NCI-H748 (cell line): ENCODE measurements at regions not wholly inside any gene's neighbourhood (a gene's known extent, or its start where the extent isn't known, plus 50 kb on each side); places are given as distances from the start of the nearest gene placed in this dataset.

Experiments used
- DNase-seq: peaks from one replicate; lab custom pipeline; 2025; ENCODE audit not compliant: unreplicated experiment; lab: John Stamatoyannopoulos, UW

DNA sequence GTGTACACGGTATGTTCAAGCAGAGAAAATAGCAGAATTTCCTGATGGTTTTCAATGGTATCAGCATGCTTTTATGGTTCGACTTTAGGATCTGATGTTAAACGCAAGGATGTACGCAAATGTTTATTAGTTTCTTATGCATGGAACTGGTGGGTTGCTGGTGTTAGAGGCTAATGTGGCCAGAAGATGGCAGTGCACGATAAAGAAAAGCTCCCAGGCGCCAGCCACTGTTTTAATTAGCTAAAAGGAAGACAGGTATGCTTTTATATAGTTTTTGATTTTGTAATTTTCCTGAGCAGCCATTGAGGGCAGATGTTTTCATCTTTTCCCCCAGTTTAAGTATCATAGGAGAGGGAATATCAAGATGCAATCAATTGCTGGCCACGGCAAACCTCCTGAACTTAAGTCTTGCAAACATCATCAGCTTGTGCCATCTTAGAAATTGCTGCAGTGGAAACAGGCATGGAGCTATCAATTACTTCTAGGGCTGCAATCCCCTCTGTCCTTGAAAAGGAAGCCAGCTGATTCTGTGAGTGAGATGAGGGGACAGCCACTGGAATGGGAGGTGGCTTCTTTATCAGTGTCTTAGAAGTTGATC is 648.5 kb upstream of the RBFOX1 start:
- DNase-seq: peak; percentile 48

DNA sequence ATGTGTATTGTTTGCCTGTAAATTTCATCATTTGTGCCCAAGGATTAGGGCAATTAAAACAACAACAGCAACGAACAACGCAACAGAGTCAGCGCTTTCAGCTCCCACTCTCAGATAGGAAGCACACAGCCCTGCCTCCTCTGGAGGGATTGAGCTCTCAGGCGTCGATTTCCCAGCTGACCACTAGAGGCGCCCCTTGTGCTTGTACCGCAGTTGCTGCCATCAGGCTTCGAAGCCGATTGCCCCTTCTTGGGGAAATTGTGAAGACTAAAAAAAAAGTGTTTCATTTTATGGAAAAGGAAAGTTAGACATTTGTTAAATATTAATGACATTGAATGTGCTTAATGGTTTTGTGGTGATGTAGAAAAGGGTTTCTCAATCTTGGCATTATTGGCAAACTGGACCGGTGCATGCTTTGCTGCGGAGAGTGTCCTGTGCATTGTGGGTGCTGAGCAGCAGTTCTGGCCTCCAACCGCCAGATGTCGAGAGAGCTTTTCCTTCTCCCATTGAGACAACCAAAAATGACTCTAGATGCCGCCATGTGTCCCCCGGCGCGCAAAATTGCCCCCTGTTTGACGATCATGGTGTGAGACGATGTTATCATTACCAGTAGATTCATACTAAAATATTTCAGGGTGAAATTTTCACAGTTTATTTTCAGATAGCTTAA is 650.4 kb upstream of the RBFOX1 start:
- DNase-seq: peak; percentile 70

DNA sequence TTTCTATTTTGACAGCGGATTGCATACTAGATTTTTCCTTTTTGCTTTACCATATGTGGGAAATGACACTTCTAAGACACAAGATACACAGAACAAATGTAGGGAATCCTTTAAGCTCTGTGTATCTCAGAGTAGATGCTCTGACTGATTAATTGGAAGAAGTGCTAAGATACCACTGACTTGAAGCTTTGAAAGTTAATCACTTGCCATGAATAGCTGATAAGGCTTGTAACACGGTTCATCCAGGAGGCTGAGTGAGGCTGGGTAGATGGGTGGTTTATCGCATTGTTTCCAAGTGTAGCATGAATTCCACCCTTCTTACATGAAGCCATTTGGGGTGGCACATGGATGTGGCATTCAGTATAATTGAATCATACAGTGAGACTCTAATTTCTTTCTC is 654.1 kb upstream of the RBFOX1 start:
- DNase-seq: no peak

DNA sequence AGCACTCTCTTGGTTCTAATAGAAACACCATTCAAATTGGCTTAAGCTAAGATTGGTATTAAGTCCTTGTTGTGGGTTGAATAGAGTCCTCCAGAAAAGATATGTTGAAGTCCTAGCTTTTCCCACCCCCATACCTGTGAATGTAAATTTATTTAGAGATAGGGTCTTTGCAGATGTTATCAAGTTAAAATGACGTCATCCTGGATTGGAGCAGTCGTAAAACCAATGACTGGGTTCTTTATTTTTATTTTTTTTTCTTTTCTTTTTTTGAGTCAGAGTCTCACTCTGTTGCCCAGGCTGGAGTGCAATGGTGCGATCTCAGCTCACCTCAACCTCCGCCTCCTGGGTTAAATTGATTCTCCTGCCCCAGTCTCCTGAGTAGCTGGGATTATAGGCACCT is 658.6 kb upstream of the RBFOX1 start:
- no peak for DNase-seq

DNA sequence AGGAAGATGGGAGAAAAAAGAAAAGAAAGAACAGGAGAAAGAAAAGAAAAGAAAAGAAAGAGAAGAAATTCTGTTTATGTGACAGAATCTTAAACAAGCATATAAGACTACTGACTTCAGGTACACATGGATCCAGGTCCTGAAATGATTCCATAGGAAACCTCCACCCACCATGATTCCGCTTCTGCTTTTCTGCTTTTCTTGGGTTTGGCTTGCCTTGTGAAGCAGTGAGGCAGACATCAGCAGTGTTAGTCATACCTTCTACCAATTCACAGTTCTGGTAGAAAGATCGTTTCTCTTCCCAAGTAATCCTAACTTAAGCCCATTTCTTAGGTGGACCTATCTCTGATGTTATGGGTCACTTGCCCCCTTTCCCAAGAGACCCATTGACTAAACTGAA is 660.1 kb upstream of the RBFOX1 start:
- no peak for DNase-seq

DNA sequence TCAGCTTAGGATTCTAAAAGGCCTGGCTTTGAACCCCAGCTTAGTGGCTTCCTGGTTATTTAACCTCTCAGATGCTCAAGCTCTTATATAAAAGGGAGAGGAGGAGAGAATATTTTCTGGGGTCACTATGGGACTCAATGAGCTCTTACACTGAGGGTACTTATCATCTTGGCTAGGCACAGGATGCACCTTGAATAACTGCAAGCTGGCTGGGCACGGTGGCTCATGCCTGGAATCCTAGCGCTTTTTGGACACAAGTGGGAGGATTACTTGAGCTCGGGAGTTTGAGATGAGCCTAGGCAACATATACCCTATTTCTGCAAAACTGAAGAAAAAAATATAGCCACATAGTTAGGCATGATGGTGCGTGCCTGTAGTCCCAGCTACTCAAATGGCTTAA is 665.3 kb upstream of the RBFOX1 start:
- DNase-seq: no peak

DNA sequence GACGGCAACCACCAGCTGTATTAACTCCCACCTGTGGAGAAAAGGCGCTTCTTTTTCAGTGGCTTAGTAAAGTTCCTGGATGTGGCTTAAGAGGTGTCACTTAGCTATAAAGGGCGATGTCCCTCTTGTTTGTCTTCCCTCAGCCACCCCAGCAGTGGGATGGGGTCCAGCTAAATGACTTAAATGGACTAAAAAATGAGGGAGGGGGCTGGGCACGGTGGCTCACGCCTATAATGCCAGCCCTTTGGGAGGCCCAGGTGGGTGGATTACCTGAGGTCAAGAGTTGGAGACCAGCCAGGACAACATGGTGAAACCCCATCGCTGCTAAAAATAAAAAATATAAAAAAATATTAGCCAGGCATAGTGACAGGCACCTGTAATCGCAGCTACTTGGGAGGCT is 667.5 kb upstream of the RBFOX1 start:
- no peak for DNase-seq

DNA sequence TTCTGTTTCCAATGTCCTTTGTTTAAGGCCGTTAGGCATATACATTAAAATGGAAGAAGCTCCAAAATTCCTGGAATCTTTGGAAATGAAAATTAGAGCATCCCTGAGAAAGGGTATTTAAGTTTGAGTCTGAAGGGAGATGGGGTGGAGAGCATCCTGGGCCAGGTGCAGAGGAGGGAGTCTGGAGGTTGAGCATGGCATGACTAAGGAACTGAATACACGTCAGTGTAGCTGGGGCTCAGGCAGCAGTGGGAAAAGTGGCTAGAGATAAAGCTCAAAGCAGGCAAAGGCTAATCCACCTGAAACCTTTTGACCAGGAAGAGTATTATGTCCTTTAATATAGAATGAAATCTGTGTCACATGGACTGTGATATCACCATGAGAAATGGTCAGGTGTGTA is 669.0 kb upstream of the RBFOX1 start:
- DNase-seq: no peak

DNA sequence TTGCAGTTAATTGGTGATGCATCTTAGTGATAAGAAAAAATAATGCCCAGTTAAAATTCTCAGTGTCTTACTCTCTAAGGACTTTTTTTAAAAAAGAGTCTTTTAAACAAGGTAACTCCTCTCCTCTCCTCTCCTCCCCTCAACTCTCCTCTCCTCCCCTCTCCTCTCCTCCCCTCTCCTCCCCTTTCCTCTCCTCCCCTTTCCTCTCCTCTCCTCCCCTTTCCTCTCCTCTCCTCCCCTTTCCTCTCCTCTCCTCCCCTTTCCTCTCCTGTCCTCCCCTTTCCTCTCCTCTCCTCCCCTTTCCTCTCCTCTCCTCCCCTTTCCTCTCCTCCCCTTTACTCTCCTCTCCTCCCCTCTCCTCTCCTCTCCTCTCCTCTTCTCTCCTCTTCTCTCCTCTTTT is 675.9 kb upstream of the RBFOX1 start:
- no peak for DNase-seq

DNA sequence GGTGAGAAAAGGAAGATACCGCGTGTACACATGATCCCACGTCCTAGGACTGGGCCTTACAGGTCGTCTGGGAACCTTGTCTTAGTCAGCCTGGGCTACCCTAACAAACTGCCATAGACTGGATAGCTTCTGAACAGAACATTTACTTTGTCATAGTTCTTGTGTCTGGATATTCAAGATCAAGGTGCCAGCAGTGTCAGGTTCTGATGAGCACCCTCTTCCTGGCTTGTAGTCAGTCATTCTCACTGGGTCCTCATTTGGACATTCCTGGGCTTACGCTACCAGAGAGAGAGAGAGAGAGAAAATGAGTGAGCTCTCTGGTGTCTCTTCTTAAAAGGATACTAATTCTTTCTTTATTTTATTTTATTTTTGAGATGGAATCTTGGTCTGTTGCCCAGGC is 685.8 kb upstream of the RBFOX1 start:
- no peak for DNase-seq

DNA sequence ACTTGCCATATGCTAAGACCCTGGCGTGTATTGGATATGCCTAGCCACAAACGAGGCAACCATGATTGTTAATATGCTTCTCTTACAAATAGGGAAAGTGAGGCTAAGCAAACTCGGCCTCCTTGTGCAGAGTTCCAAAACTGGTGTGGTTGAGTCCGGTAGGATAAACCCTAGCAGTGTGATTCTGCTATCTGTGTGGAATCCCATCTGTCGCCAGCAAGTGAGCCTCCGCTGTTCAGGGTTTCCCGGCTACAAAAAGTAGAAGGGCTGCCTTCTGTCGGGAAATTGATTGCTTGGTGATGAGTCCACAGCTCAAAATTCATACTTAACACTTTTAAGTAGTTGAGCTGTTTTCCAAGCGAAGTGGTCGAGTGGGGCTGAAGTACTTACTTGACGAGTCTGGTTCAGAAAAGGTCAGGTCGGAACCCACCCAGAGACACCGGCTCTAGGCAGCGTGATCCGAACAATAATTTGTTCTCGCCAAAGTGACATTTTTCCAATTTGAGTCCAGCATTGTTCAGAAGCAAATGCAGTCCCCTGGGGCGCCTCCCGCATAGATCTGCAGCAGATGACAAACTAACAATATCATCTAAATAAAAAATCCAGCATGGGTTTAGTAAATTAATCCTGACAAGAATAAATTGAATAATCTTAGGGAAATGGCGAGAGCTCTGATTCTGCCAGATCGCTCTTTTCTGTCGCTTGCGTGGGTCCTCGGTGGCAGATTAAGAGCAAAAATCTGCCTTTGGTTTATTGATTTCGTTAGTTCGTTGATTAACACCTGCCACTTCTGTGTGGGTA is 686.7 kb upstream of the RBFOX1 start:
- no peak for DNase-seq

DNA sequence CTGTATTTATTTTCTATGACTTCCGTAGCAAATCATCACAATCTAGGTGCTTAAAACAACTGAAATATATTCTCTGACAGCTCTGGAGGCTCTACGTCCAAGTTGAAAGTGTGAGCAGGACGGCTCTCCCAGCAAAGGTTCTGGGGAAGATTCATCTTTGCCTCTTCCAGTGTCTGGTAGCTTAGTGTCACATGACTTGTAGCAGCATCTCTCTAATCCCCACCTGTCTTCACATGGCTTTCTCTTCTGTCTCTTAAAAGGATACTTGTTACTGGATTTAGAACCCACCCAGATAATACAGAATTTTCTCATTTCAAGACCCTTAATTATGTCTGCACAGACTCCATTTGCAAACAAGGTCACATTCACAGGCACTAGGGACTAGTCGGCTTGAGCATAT is 687.7 kb upstream of the RBFOX1 start:
- DNase-seq: no peak

DNA sequence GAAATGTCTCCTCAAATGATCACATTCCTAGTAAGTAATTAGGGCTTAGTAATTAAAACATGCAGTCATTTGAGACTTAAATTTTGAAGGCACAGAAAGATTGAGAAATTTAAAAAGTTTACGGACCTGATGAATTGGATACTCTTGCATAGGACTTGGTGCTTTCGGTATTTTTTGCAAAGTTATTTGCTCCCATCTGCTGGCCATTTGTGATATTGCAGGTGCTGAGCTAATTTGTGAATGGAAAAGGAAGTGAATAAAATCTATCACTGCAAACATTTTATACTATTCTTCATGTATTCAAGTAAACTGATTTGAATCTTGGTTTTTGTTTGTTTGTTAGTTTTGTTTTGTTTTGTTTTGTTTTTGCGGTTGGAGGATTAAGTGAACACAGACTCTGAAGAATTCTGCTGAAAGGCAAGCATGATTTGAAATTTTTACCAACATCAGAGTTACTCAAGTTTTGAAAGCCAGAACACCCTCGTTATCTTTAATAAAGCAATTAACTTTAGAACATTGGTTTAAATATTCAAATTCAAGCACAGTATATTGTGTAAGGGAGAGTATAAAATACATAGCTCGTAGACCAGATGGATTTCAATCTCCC is 689.5 kb upstream of the RBFOX1 start:
- peak; percentile 28 for DNase-seq

DNA sequence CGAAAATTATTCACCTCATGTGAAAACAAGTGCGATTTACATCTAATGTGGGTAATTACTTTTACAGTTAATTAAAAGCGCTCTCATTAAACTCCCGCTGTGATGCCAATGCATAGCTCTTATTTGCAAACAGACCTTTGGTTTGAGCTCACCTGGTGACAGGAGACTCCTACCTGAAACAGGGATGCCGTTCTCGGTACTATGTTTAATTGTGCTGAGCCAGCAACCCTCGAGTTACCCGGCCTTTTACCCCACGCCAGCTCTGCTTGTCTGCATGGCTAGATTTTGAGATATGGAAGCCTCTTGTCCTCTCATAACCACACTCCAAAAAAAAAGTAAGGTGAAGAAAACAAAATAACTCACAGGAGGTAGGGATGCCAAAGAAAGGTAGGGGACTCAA is 690.4 kb upstream of the RBFOX1 start:
- DNase-seq: no peak

DNA sequence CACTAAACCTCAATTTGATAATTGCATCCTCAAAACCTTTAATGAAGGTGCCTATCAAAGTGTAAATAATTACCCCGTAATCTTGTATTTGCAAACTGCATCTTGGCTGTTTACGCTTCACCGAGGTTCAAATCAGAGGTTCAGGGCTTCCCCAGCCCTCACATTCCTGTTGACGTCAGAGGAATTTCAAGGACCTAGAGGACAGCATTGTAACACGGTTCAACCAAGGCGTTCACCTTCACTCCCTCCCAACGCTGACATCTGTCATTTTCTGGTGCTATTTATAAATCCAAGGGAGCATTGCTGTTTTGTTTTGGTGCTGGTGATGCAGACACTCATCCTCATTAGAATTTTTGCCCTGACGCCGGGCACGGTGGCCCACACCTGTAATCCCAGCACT is 691.6 kb upstream of the RBFOX1 start:
- no peak for DNase-seq

DNA sequence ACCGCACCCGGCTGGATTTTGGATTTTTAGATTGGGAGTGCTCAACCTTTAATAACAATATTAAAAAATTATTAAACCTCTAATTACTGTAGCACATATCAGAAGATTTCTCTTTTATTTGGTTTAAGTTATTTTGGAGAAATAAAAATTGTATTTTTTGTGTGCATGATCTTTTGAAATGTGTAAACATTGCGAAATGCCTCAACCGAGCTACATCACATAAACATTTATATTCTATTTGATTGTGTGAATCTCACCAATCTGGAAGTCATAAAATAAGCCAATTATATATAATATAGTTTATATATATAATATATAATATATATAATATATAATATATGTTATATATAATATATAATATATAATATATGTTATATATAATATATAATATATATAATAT is 696.2 kb upstream of the RBFOX1 start:
- DNase-seq: no peak

DNA sequence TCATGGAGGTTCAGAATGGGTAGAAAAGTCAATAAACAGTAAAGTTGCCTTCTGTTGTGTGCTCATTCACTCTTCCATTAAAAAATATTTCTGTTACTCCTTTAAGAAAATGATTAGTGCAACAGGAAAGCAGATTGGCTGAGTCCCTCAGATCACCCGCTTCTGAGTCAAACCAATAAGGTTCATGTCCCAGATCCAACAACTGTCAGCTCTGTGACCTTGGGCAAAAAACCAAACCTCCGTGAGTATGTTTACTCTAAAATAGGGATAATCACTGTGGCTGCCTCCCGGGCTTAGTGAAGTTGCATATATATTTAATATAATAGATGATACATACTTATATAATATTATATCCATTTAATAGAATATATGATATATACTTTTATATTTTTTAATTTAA is 698.5 kb upstream of the RBFOX1 start:
- DNase-seq: no peak

DNA sequence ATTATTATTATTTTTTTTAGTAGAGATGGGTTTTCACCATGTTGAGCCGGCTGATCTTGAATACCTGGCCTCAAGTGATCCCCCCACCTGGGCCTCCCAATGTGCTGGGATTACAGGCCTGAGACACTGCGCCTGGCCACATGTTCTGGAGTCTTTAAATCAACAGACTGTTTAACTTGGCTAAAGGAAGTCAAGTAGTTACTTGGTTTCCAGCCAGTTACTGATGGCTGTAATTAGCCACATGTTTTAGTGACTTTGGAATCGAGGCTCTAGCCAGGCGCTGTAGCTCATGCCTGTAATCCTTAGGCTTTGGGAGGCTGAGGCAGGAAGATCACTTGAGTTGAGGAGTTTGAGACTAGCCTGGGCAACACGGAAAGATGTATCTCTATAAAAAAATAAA is 699.2 kb upstream of the RBFOX1 start:
- DNase-seq: no peak

DNA sequence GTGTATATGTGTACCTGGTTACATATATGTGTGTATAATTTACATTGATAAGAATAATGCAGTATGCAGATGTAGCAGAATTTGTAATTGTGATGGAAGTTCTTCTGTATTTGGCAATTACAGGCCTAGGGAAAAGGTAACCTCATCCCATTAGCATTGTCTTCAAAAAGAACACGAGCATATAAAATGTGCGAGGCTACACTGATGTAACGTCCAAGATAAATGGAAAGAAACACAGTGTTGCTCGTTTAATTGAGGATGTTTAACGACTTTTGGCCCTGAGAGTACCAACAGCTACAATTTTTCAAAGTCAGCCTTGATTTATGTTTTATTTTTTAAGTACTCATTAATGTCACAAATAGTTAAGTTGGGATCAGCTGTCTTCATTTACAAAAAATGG is 703.5 kb upstream of the RBFOX1 start:
- DNase-seq: no peak

DNA sequence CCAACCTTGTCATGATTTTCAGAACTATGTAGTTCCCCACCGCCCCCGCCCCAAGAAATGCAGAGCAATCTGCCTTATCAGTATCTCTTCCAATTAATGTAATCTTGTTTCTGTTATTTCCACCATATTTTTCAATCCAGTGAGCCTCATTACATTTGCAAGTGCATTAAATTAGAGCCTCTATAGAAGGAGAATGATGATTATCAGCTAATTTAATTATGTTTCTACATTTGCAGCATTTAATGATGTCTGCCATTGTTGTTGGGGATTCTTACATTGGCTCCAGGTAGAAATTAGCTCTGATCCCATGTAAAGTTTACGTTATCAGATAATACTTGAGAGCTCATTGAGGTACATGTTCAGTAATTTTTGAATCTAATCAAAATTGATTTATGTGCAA is 707.0 kb upstream of the RBFOX1 start:
- DNase-seq: no peak

DNA sequence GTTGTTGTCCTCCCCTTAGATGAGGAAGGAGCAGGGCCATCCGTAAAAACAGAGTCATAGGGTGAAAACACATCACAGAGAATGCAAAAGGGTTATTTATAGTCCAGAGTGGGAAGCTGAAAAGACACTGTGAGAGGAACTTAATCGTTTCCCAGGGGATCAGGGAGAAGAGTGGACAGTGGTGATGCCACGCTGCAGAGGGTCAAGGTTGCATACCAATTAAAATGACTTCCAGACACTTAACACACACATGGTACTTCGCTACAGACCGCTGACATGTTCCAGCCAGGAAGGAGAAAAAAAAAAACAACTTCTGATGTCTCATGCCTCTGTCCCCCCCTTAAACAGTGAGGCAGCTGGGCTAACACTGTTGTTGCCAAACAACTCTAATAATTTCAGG is 713.8 kb upstream of the RBFOX1 start:
- DNase-seq: peak; percentile 34

DNA sequence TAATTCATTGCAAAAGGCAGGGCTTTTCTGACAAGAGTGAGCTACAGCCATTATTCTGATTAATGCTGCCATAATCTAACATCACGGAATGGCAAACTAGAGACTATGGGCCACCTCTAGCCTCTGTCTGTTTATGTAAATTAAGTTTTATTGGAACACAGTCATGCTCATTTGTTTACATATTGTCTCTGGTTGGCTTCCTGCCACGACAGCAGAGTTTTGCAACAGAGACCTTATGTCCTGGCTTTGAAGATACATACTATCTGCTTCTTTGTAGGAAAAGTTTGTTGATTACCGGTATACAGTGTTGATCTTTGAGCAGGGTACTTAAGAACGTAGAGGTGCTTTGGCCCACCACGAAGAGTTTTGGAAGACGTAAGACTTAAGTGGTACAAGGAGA is 715.9 kb upstream of the RBFOX1 start:
- DNase-seq: peak; percentile 29
